ENCODE measurements at regions not wholly inside any gene's neighbourhood (a gene's known extent, or its start where the extent isn't known, plus 50 kb on each side); places are given as distances from the start of the nearest gene placed in this dataset.

- TF ChIP-seq POLR2A (IDR thresholded peaks at IDR 0.05) (no peak), CTCF (IDR thresholded peaks at IDR 0.05) (no peak)
- H3K4me1 ChIP-seq, result no peaks in the 10 kb centered on the region
- no peak overlapping the region for H3K27ac ChIP-seq
- H3K9me3 ChIP-seq, result no peaks in the 10 kb centered on the region
- no peak for DNase-seq
- H3K36me3 ChIP-seq, result no peaks in the 10 kb centered on the region
- no peak overlapping the region for H3K4me3 ChIP-seq (replicated peaks in 1 of 3)
- intact Hi-C loops (cut with DNase I), result no loop called here
- WGBS, 2 donors, result 89 to 96% methylated on average over 2 of the region's 2 CpGs
- H3K27me3 ChIP-seq, result no peaks in the 10 kb centered on the region
Observed at GRCh38 chr2:41540272-41540998, 507.4 kb upstream of the PKDCC start.

DNA sequence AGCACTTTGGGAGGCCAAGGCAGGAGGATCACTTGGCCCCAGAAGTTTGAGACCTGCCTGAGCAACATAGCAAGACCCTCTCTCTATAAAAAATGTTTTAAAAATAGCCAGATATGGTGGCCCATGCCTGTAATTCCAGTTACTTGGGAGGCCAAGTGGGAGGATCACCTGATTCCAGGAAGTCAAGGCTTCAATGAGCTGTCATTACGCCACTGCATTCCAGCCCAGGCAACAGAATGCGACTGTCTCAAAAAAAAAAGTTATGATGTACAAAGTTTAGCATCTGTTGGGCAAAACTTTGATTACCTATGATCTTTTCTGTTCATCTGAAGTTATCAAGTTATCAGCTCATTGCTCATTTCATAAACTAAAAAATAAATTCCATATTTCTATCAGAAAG, 504.1 kb upstream of the PKDCC start:
- 95 to 96% methylated on average over 2 of the region's 2 CpGs for WGBS, 2 donors
- Histone ChIP-seq H3K4me3 (replicated peaks in 1 of 3) (no peak overlapping the region), H3K4me1 (no peaks in the 10 kb centered on the region), H3K9me3 (no peaks in the 10 kb centered on the region), H3K27me3 (no peaks in the 10 kb centered on the region), H3K36me3 (no peaks in the 10 kb centered on the region), H3K27ac (no peak overlapping the region)
- TF ChIP-seq POLR2A (IDR thresholded peaks at IDR 0.05), result no peak
- no peak for TF ChIP-seq CTCF (IDR thresholded peaks at IDR 0.05)
- intact Hi-C loops (cut with DNase I), result no loop called here
- no peak for DNase-seq

- Histone ChIP-seq H3K4me3 (replicated peaks in 1 of 3) (no peak overlapping the region), H3K9me3 (no peaks in the 10 kb centered on the region), H3K27me3 (no peaks in the 10 kb centered on the region), H3K36me3 (no peaks in the 10 kb centered on the region), H3K4me1 (no peaks in the 10 kb centered on the region), H3K27ac (no peak overlapping the region)
- no peak for DNase-seq
- WGBS, 2 donors, result 71 to 81% methylated on average over 5 of the region's 5 CpGs
- intact Hi-C loops (cut with DNase I), result no loop called here
- no peak for TF ChIP-seq POLR2A (IDR thresholded peaks at IDR 0.05)
- TF ChIP-seq CTCF (IDR thresholded peaks at IDR 0.05), result no peak
Observed at GRCh38 chr2:41544709-41545108, 503.1 kb upstream of the PKDCC start.

DNA sequence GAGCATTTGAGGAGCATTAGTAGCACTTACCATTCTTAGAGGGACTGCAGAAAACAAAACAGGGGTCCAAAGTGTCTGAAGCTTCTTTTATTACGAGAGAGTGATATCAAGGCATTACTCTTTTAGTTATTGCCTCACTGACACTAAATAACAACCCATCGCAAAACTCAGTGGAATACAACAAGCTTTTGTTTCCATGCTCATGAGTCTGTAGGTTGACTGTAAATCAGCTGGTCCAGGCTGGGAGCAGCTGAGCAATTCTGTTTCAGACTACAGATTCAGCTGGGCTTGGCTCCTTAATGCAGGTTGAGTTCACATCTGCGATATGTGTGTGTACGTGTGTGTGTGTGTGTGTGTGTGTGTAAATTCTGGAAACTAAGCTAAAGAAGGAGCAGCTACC, 501.8 kb upstream of the PKDCC start:
- WGBS, 2 donors, result 91 to 95% methylated on average over 4 of the region's 4 CpGs

More for the DNA sequence above, 501.8 kb upstream of the PKDCC start:
- no peaks in the 10 kb centered on the region for H3K4me1 ChIP-seq
- no peaks in the 10 kb centered on the region for H3K9me3 ChIP-seq
- TF ChIP-seq POLR2A (IDR thresholded peaks at IDR 0.05) (no peak), CTCF (IDR thresholded peaks at IDR 0.05) (no peak)
- no peak overlapping the region for H3K4me3 ChIP-seq (replicated peaks in 1 of 3)
- no peak for DNase-seq
- no peaks in the 10 kb centered on the region for H3K36me3 ChIP-seq
- intact Hi-C loops (cut with DNase I), result no loop called here
- no peaks in the 10 kb centered on the region for H3K27me3 ChIP-seq
- H3K27ac ChIP-seq, result no peak overlapping the region

Measured in thyroid gland (tissue), 4 donors.